Neural progenitor cell (in vitro differentiated cells): ENCODE measurements at regions not wholly inside any gene's neighbourhood (a gene's known extent, or its start where the extent isn't known, plus 50 kb on each side); places are given as distances from the start of the nearest gene placed in this dataset.

Source experiments
- DNase-seq: peaks from one replicate; pipeline ENCODE4 v3.0.0-alpha.2; 2016; ENCODE audit warnings: low spot score
- H2AFZ ChIP-seq: fragments of 200-600 bp; sonication (generic); replicated peaks from 2 replicates; pipeline ENCODE4 v1.6.1; 2016; ENCODE audit warnings: antibody characterized with exemption
- H3F3A ChIP-seq: fragments of 200-600 bp; sonication (generic); 2 replicates; pipeline ENCODE4 v1.6.1; 2016; ENCODE audit warnings: antibody characterized with exemption, low read depth
- H3K27ac ChIP-seq: fragments of 200-600 bp; sonication (generic); 2 replicates; pipeline ENCODE4 v1.5.1; 2016; ENCODE audit warnings: mild to moderate bottlenecking
- H3K27me3 ChIP-seq: fragments of 200-600 bp; sonication (generic); 2 replicates; pipeline ENCODE4 v1.6.1; 2016; ENCODE audit warnings: mild to moderate bottlenecking, moderate library complexity
- H3K36me3 ChIP-seq: fragments of 200-600 bp; sonication (generic); 2 replicates; pipeline ENCODE4 v1.5.1; 2016
- H3K4me1 ChIP-seq: fragments of 200-600 bp; sonication (generic); 2 replicates; pipeline ENCODE4 v1.6.1; 2016; ENCODE audit warnings: mixed run types
- H3K4me2 ChIP-seq: fragments of 200-600 bp; sonication (generic); 2 replicates; pipeline ENCODE4 v1.6.1; 2016
- H3K4me3 ChIP-seq: fragments of 200-600 bp; sonication (generic); 2 replicates; pipeline ENCODE4 v1.5.1; 2016
- H3K79me2 ChIP-seq: fragments of 200-600 bp; sonication (generic); 2 replicates; pipeline ENCODE4 v1.6.1; 2016; ENCODE audit warnings: low read depth
- H3K9ac ChIP-seq: fragments of 200-600 bp; sonication (generic); 2 replicates; pipeline ENCODE4 v1.6.1; 2016
- H3K9me3 ChIP-seq: fragments of 200-600 bp; sonication (generic); 2 replicates; pipeline ENCODE4 v1.5.1; 2016; ENCODE audit warnings: low read depth
- H4K20me1 ChIP-seq: fragments of 200-600 bp; sonication (generic); 2 replicates; pipeline ENCODE4 v1.6.1; 2016; ENCODE audit warnings: low read depth
- H3K27ac Mint-ChIP-seq: 3 replicates; pipeline ENCODE4 v1.8.0; 2021; ENCODE audit warnings: mixed read lengths
- H3K27me3 Mint-ChIP-seq: 2 replicates; pipeline ENCODE4 v1.8.0; 2022; ENCODE audit warnings: low read depth, mild to moderate bottlenecking, inconsistent platforms, moderate library complexity, mixed read lengths; ENCODE audit not compliant: insufficient read depth
- H3K36me3 Mint-ChIP-seq: 3 replicates; pipeline ENCODE4 v1.8.0; 2021; ENCODE audit warnings: mixed read lengths
- H3K4me1 Mint-ChIP-seq: 3 replicates; pipeline ENCODE4 v1.8.0; 2021; ENCODE audit warnings: mixed read lengths
- H3K4me3 Mint-ChIP-seq: 3 replicates; pipeline ENCODE4 v1.8.0; 2021; ENCODE audit warnings: mild to moderate bottlenecking, moderate library complexity, mixed read lengths
- H3K9me3 Mint-ChIP-seq: 3 replicates; pipeline ENCODE4 v1.8.0; 2020; ENCODE audit warnings: mixed read lengths
- CTCF ChIP-seq: fragments of 200-600 bp; sonication (generic); IDR thresholded peaks from 2 replicates; pipeline ENCODE4 v1.5.1; 2017; ENCODE audit warnings: antibody characterized with exemption, mild to moderate bottlenecking
- EZH2 ChIP-seq: fragments of 200-600 bp; sonication (generic); IDR thresholded peaks from 2 replicates; pipeline ENCODE4 v1.6.1; 2017; ENCODE audit warnings: antibody characterized with exemption, mild to moderate bottlenecking, moderate library complexity
- EZH2phosphoT487 ChIP-seq: fragments of 200-600 bp; sonication (generic); IDR thresholded peaks from 2 replicates; pipeline ENCODE4 v1.6.1; 2017; ENCODE audit warnings: antibody characterized with exemption

DNA sequence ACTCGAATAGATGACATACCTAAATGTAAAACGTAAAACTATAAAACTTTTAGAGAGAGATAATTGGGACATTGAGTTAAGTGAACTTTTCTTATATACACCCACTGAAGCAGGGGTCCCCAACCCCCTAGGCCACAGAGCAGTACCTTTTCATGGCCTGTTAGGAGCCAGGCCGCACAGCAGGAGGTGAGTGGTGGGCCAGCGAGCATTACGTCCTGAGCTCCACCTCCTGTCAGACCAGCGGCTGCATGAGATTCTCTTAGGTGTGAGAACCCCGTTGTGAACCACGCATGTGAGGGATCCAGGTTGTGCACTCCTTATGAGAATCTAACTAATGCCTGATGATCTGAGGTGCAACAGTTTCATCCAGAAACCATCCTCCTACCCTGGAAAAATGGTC, 114.8 kb downstream of the HMX1 start:
- Histone ChIP-seq H3K4me3 (no peak overlapping the region), H3K27me3 (peaks cover 7% of the 10 kb centered on the region), H4K20me1 (no peaks in the 10 kb centered on the region), H3K36me3 (no peaks in the 10 kb centered on the region), H2AFZ (no peak overlapping the region), H3K79me2 (no peaks in the 10 kb centered on the region), H3K9ac (no peak overlapping the region), H3K9me3 (no peaks in the 10 kb centered on the region), H3K4me1 (peaks cover 5% of the 10 kb centered on the region), H3K27ac (no peak overlapping the region), H3F3A (no peaks in the 10 kb centered on the region), H3K4me2 (no peak overlapping the region)
- H3K27ac Mint-ChIP-seq: no peak overlapping the region
- H3K9me3 Mint-ChIP-seq: peaks cover 4% of the 10 kb centered on the region
- no peak overlapping the region for H3K4me3 Mint-ChIP-seq
- no peaks in the 10 kb centered on the region for H3K36me3 Mint-ChIP-seq
- DNase-seq: no peak
- TF ChIP-seq EZH2: no peak
- TF ChIP-seq CTCF: no peak
- no peak for TF ChIP-seq EZH2phosphoT487
- H3K4me1 Mint-ChIP-seq: peaks cover 4% of the 10 kb centered on the region
- H3K27me3 Mint-ChIP-seq: peaks cover 6% of the 10 kb centered on the region

DNA sequence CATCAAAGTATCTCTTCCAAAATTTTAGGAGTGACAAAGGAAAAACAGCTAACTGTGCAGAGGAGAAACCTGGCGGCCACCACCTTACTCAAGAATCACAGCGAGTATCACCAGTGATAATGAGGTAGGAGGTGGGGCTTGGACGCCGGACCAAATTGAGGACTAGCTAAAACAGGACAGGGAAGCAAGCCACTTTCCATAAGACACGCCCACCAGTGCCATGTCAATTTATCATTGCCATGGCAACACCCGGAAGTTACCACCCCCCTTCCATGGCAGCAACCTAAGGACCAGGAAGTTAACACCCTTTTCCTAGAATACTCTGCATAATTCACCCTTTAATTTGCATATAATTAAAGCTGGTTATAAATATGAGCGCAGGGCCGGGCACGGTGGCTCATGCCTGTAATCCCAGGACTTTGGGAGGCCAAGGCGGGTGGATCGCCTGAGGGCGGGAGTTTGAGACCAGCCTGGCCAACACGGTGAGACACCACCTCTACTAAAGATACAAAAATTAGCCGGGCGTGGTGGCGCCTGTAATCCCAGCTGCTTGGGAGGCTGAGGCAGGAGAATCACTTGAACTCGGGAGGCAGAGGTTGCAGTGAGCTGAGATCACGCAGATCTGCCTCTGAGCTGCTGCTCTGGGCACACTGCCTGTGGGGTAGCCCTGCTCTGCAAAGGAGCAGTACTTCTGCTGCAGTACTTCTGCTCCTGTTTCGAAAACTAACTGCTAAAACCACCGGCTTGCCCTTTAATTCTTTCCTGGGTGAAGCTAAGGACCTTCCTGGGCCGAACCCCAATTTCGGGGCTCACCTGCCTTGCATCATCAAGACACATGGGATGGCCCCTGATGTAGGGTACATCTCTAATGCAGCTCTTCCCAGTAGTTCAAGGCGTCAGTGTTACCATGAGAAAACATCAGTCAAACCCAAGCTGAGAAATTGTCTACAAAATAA, 116.7 kb downstream of the HMX1 start:
- H3K27me3 ChIP-seq: peaks cover 7% of the 10 kb centered on the region
- no peak for DNase-seq
- no peak overlapping the region for H3K27ac ChIP-seq
- H3K4me1 ChIP-seq: no peaks in the 10 kb centered on the region
- Mint-ChIP-seq H3K4me3 (no peak overlapping the region), H3K27ac (no peak overlapping the region), H3K4me1 (no peaks in the 10 kb centered on the region), H3K36me3 (no peaks in the 10 kb centered on the region), H3K9me3 (peaks cover 4% of the 10 kb centered on the region), H3K27me3 (peaks cover 3% of the 10 kb centered on the region)
- no peak overlapping the region for H3K4me2 ChIP-seq
- no peaks in the 10 kb centered on the region for H3K79me2 ChIP-seq
- H4K20me1 ChIP-seq: no peaks in the 10 kb centered on the region
- no peak overlapping the region for H3K9ac ChIP-seq
- no peak for TF ChIP-seq CTCF
- TF ChIP-seq EZH2phosphoT487: no peak
- no peak for TF ChIP-seq EZH2
- H2AFZ ChIP-seq: no peak overlapping the region
- no peak overlapping the region for H3K4me3 ChIP-seq
- no peaks in the 10 kb centered on the region for H3K36me3 ChIP-seq
- no peaks in the 10 kb centered on the region for H3F3A ChIP-seq
- no peaks in the 10 kb centered on the region for H3K9me3 ChIP-seq

GRCh38 chr4:8748236-8748575, 123.4 kb downstream of the HMX1 start:
- H3K36me3 ChIP-seq: no peaks in the 10 kb centered on the region
- peaks cover 8% of the 10 kb centered on the region for H3K4me1 ChIP-seq
- Mint-ChIP-seq H3K36me3 (no peaks in the 10 kb centered on the region), H3K27ac (no peak overlapping the region), H3K4me1 (peaks cover 11% of the 10 kb centered on the region), H3K9me3 (no peaks in the 10 kb centered on the region), H3K4me3 (no peak overlapping the region), H3K27me3 (peaks cover 18% of the 10 kb centered on the region)
- H3K4me3 ChIP-seq: no peak overlapping the region
- TF ChIP-seq EZH2phosphoT487 (no peak), EZH2 (no peak), CTCF (no peak)
- no peak overlapping the region for H3K27ac ChIP-seq
- H3K9ac ChIP-seq: no peak overlapping the region
- no peaks in the 10 kb centered on the region for H3K9me3 ChIP-seq
- no peak overlapping the region for H3K4me2 ChIP-seq
- no peak overlapping the region for H2AFZ ChIP-seq
- peaks cover 3% of the 10 kb centered on the region for H3F3A ChIP-seq
- no peaks in the 10 kb centered on the region for H4K20me1 ChIP-seq
- H3K79me2 ChIP-seq: no peaks in the 10 kb centered on the region
- no peak for DNase-seq
- peaks cover 7% of the 10 kb centered on the region for H3K27me3 ChIP-seq
